ENCODE measurements at regions not wholly inside any gene's neighbourhood (a gene's known extent, or its start where the extent isn't known, plus 50 kb on each side); places are given as distances from the start of the nearest gene placed in this dataset.

DNA sequence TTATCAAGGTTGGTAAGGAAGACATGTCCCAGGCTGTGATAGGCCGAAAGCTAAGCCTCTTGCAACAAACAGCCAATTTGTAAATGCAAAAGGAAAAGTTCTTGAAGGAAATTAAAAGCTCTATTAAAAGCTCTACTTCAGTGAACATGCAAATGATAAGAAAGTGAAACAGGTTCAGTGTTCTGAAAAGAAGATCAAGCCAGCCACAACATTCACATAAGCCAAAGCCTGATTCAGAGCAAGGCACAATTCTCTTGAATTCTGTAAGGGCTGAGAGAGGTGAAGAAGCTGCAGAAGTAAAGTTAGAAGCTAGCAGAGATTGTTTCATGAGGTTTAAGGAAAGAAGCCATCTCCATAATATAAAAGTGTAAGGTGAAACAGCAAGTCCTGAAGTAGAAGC is 1259.5 kb upstream of the PIK3C3 start:
- DNase-seq: no peak

DNA sequence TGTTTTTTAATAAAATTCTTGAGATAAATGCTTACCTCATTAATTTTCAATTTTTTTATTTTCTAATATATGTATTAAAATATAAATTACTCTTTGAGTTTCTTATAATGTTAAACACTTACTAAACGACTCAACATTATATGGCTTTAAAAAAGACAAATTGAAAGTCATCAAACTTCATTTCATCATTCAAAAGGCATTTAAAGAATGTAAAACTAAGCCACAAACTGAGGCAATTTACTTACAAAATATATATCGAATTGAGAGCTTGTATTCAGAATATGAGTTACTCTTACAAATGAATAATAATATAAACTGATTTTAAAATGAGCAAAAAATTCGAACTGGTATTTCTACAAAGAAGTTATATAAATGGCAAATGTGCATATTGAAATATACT is 1262.2 kb upstream of the PIK3C3 start:
- DNase-seq: no peak

DNA sequence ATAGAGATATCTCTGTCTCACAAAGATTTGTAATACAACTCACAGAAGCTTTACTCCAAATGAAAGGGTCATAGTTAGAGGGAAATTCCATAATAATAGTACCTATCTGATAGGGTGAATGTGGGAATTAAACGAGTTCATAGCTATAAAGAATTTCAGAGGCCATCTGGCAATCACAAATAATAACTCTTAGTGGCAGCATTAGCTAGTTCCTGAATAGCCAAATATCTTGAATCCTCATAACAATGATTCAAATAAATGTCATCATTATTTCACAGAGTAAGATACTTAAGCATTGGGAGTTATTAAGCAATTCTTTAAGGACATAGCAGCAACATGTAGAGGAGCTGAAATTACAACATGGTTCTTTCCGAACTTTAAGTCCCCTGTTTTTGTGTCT is 1265.0 kb upstream of the PIK3C3 start:
- DNase-seq: no peak

DNA sequence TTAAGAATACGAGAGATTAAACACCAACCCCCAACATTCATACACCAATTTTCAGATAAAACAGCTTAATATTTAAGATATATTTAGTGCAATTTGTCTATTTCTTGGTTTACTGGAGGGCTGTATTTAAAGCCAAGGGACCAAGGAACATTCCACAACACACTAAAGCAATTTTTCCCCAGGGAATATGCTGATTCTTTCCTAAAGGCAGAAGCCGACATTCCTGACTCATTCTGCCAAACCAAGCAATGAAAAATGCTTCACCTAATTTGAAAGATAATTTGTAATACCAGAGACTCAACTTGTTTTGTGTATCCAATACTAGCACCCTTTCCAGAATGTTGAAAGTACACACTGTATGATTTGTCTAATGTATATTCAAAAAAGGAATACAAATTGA is 1267.6 kb upstream of the PIK3C3 start:
- DNase-seq: no peak

DNA sequence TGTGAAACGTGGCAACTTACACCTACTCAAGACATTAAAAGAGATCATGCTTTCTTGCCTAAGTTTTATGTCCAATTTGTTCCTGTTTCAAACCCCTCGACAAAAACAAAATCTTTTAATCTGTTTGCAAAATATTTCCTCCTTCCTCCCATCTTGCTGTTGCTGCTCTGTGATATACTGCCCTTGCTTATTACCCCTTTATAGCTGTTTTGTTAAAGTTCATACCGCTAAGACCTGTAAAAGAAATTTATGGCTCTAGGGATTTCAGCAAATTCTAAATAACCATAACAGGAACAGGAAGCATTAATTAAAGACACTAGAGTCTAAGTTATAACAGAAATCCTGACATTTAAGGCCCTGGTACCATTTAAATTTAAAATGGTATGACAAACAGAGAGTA is 1268.2 kb upstream of the PIK3C3 start:
- no peak for DNase-seq

DNA sequence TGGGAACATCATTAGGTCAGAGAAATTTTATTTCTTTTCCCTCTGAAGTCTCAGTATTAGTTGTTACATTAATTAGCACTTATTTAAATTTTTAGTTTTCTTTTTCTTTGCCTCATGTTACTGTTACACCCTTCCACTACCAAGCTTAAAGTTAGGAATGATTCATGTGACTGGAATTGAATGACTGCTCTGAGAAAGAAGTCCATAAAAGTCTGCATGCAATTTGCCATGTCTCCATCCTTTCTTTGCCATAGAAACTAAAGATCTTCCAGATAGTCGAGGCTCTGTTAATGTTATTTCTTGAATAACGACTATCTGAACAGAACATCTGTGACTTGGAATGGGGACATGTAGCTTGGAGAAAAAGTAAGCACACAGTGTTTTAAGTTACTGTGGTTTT is 1269.8 kb upstream of the PIK3C3 start:
- no peak for DNase-seq

DNA sequence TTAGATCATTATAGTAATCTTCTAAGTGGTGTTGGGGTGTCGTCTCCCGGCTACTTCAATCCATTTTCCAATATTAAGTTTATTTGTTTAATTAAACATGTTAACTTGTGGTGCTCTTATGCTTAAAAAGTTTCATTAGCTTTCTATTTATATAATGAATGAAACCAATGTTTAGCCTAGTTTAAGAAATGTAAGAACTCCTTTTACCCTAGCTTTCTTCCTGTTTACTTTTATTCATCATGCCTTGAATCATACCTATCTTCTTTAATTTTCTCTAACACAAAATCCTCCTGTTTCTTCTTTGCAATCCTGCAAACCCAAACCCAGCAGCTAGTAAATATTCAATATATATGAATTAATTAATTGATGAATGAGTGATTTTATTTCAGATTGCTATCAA is 1276.7 kb upstream of the PIK3C3 start:
- no peak for DNase-seq

DNA sequence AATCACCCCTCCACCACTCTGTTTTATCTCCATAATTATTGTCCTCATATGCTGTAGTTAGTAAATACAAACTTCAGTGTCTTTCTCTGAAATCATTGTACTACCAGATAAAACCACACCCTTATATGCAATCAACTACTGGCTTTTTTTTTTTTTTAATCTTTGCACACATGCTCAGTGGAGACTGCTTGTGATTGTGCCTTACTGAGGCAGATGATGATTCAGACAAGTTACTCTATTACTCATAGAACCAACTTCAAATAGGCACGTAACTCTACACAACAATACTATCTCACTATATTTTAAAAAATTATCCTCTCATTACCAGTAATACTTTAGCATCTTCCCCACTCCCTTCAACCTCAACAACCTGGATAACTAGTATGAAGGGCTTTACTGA is 1278.4 kb upstream of the PIK3C3 start:
- DNase-seq: no peak

DNA sequence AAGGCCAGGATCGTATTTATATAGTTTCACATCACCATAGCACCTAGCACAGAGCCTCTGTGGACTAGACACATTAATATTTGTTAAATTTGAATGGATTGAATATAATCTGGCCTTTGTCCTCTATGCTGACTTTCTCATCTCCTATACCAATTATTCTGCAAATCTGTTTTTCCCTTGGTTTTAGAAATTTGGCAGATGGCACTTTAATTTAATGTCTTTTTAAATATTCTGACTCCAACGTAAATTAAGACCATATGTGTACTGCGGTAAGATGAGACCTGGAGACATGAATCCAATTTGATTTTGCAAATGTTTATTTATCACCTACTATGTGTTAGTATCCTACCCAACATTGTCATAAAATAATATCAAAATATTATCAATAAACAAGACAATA is 1281.9 kb upstream of the PIK3C3 start:
- no peak for DNase-seq

DNA sequence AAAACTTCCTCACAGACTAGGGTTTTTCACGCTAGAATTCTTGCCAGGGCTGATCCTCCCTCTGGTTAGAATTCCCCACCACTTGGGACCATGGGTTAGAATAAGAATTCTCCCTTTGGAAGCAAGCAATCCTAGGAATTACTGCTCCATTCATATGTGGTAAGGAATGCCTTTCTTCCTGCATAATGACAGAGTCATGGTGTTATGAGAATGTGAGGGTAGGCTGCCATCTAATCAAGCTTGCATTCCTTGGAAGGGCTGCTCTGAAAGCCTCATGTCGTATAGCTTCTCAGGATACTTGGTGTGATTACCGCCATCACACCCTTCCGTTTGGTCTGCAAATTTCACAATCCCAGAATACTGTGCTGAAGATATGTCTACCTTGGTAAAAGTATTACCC is 1282.4 kb upstream of the PIK3C3 start:
- DNase-seq: no peak

DNA sequence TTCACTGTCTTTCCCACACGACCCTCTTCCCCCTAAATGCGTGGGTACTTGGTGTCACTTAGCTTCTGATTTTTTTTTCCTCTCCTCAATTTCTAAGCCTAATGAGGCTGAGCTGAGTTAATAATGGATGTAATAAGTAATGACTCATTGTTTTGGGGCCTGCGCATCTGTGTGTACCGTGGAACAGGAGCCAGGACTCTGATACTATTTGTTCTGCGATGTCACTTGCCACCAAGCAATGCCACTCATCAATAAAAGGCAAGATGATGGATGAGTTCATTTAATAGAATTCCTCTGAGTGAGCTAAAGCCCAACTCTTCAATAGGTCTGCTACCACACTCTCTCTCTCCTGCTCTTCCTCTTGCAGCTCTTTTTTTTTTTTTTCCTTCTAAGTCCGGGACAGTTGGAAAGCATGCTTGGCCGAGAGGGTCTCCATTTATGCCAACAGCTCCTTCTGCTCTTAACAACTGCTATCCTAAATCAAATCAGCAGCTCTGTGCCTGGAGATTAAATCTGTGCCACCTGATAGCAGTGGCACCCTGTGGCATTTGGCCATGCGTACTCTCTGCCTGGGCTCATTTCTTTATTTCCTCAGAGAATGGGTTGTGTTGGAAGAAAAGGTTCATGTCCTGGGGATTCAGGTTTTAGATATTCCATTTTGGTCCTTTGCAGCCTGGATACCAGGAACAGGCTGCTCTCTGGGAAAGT is 1284.2 kb upstream of the PIK3C3 start:
- DNase-seq: no peak

DNA sequence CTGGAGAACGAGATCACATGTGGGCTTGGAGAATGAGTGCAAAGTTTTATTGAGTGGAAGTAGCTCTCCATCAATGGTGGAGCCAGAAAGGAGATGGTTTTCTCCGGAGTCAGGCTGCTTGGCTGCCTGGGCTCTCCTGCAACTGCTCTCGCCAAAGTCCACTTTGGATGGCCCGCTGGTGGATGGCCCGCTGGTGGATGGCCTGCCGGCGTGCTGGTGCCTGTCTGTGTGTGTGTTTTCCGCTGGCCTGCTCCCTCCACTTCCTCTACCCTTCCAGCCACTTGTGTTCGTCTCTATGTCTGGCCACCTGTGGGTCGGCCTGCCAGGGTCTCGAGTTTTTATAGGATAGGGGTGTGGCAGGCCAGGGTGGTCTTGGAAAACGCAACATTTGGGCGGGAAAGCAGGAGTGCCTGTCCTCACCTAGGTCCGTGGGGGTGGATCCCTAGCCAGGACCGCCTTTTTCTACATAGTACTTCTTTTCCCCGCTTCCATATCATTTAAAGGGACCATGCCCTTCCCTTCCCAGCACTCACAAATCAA is 1292.1 kb upstream of the PIK3C3 start:
- no peak for DNase-seq

DNA sequence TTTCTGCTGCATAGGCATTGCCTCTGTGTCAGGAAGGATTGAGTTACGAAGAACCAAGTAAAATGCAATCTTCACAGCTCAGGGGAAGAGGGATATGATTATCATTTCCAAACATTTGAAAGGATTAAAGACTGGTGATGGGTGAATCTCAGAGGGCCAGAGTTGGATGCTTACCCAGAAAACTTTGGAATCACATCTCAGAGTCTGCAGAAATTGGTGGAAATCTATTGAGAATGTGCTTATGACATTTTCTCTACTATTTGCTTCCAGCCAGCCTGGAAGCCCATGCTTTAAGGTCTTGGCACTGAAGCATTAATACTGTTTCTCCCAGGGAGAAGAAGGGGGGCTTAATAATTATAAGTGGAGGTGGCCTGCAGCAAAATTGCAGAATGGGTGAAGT is 1301.4 kb upstream of the PIK3C3 start:
- DNase-seq: no peak

DNA sequence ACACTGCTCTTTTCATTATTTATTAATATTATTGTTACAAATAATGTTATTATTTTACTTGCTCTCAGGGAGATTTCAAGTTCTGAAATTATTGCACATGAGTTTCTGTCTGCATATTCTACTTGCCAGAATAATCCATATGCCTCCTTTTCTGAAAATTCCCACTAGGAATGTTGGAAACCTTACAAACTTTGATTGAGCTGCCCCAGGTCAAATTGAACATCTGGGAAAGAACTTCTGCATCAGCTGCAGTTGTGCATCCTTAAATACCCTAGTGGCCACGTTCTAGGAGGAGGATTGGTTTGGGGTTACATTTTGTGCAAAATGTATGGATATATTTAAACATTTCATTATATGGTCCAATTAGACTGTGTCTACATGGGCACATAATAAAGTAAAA is 1302.7 kb upstream of the PIK3C3 start:
- DNase-seq: no peak

DNA sequence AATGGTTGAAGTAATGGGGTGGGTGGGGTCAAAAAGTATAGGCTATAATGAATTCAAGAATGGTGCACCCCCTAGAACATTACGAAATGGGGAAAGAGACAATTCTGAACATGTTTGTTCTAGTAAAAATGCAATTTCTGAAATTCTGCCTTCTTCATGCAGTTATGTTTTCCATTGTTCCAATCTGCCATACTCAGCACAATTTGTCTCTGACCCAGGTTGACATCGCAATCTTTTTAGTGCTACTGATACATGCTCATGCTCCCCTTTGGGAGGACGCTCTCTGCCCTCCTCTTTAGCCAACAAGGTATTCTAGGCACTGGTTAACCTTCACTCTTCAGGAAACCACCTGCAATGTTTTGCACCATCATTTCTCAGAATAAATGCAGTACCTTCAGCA is 1303.9 kb upstream of the PIK3C3 start:
- no peak for DNase-seq

DNA sequence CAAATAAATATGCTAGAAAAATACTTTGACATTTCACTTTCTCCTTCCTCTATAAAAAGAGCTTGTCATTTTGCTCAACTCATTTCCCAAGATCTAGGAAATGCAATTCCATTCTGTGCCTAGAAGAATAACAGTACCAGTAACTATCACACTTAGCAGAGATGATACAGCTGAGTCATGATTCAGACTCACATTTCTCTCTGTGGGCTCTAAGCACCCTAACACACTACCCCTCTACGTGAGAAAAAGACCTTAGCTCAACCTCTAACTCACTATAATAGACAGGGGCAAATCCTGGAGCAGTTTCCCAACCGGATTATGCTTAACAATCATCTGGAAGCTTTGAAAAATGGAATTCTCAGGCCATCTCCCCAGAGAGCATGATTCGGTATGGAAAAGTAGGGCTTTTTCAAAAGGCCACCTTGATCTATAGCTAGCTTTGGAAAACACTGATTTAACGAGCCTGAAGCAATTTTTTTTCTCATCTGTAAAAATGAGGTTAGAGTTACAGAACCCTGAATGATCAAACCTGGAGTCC is 1312.3 kb upstream of the PIK3C3 start:
- DNase-seq: no peak

DNA sequence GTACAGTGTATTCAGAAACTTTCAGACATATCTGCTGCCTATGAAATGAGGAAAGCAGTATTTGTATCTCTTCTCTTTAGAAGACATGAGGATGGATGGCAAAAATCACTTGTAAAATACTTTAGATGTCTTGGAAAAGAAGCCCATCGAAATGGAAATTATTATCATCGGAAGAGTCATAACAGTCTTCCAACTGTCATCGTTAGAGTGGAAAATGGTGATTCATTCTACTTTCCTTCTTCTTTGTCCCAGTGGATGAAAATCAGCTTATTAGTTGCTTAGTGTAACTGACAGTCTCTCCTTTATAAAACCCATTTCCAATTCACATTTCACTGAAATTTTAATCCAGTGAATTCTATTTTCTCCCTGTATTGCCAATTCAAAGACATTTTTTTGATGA is 1323.7 kb upstream of the PIK3C3 start:
- no peak for DNase-seq

DNA sequence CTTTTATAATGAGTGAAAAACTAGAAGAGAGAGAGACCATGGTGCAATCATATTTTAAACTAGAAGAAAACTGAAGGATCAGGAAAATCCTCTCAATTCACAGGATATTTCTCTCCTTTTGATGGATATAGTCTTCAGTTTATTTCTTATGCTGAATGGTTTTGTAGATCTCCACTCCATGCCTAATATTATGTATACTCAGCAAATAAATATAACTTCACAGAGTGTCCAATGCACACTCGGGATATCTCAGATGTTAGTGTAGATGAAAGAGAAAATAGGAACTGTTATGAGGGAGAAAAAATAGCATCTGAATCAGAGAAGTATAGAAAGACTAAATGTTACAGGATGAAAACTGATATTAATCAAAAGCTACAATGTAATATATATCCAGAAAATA is 1324.5 kb upstream of the PIK3C3 start:
- DNase-seq: no peak

DNA sequence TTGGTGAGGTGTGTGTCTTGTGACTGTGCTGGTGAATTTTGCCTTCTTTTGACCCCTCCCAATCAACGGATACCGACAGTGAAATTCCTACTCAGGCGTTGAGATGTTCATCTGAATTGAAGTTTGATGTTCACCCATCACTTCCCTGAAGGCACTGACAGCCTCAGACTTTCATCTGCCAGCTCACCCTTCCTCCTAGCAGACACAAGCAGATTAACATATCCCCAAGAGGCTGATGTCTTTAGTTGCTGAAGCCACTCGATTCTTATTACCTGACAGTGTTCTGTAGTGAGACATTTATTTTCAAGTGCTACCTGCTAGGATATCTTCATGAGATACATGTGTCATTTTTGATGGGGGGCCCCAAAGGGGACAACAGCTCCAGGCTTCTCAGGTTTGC is 1330.1 kb upstream of the PIK3C3 start:
- DNase-seq: no peak

DNA sequence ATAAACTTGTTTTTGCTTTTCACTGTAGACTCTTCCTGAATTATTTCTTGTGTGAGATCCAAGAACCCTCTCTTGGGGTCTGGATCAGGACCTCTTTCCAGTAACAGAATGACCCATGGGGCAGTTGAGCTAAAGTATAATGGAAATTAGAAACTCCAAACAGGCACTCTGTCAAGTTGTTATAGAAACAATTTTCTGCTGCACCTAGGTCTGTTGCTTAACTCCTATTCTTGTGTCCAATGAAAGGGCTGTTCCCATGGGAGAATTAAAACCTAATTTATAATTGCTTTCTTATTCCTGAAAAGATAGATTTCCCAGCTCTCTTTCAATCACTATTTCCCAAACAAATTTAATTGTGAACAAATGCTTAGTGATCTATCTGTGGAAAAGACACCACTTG is 1341.3 kb upstream of the PIK3C3 start:
- DNase-seq: no peak

DNA sequence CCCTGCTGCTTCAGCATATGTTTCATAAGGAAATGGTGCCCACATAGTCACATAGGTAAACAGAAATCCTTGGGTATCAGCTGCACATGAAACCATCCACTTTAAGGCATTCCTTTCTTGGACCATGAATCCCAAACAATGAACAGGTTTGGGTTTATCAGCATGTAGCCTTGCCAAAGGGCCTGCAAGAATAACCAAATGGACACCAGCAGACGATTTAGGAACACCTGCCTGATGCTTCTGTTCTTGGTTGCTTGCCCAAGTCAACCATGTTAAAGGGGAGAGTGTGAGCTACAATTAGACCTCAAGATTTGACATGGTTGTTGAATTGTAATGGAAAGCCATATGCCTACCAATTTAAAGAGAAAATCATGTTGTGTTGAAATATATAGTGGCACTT is 1342.7 kb upstream of the PIK3C3 start:
- no peak for DNase-seq

DNA sequence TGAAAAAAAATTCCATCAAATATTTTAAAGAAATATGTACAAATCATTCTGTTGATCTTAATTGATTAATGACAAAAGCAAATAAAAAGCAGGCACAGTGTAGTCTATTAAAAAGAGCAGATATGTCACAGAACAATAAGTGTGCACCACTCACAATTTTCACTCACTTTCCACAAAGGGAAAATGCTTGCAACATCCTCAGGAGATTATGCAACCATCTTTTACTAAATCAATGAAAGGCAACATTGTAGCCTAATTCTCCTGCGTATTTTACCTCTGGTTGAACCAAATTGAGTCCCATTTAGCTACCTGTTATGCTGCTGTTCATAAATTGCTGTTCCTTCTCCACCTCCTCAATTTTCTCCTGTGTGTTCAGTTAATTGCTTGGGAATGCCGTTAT is 1346.8 kb upstream of the PIK3C3 start:
- no peak for DNase-seq

DNA sequence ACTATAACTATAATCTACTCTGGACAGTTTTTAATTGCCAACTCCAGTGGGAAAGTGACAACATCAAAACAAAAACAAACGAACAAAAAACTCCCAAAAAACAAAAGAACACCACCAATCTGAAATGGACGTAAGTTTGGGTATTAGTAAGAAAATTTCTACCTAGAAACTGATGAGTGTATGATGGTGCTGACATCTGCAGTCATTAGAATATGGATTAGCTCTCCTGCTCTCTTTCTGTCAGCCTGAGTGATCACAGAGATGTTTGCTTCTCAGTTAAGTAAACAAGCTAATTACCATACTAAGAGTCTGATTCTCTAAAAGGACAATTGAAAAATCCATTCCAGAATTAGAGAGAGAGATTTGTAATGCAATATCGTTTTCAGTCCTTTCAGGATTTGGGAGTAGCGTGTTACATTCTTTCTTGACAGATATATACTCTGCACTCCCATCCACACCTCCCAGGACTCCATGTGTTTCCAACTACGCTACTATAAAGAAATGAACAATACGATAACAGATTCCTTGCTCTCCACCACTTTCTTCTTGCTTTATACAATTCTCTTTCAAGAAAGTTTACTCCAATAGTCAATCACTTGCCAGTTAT is 1347.4 kb upstream of the PIK3C3 start:
- DNase-seq: no peak

DNA sequence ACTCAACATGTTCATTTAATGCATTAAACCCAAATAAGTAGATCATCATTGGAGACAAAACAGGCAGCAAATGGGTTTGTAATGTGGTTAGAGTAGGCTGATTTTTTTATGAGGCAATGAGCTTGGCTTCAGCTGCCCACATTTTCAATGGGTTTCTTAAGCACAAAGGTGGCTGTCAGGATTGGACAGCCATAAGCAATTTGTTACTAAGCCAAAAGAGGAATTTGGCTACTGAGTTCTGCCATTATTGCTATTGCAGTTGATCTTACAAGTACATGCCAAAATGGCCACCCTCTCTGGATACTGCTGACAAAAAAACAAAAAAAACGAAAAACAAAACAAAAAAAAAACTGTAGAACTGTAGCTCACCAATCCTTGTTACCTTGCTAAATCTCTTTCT is 1348.0 kb upstream of the PIK3C3 start:
- DNase-seq: no peak

DNA sequence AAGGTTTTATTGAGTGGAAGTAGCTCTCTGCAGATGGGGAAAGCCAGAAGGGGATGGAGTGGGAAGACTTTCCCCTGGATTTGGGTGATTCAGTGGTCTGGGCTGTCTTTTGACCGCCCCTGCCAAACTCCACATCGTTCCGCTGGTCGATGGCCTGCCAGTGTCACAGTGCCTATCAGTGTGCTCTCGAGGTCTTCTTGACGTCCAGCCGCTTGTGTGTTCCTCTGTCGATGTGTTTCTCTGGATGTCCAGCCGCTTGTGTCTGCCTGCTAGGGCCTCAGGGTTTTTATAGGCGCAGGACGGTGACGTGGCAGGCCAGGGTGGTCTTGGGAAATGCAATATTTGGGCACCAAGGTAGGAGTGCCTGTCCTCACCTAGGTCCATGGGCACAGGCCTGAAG is 1371.4 kb upstream of the PIK3C3 start:
- DNase-seq: no peak

All from stimulated activated CD4-positive, alpha-beta T cell treated with anti-CD3 and anti-CD28 coated beads, Interleukin-1b, Interleukin-23, amount 100 ng/mL, for 48 hours (primary cell).